ENCODE measurements at regions not wholly inside any gene's neighbourhood (a gene's known extent, or its start where the extent isn't known, plus 50 kb on each side); places are given as distances from the start of the nearest gene placed in this dataset.

DNA sequence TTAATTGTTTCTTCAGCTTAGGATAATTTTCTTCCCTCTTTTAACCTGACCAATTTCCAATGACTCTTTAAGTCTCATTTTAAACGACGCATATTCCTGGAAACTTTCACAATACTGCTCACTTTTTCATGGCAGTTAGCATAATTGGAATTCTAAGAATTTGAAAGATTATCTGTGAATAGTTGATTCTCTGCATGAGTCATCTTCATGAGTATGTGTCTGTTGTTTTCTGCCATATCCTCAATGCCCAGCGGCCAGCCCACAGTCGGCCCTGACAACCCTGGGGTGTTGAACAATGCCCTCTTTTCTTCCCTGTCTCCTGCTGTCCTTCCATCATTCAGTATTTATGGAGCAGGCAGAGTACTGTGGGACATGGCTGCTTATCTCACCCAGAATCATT lies 554.2 kb downstream of the CDH26 start:
- peak; percentile 19 for DNase-seq (ENCODE audit: low read depth)

DNA sequence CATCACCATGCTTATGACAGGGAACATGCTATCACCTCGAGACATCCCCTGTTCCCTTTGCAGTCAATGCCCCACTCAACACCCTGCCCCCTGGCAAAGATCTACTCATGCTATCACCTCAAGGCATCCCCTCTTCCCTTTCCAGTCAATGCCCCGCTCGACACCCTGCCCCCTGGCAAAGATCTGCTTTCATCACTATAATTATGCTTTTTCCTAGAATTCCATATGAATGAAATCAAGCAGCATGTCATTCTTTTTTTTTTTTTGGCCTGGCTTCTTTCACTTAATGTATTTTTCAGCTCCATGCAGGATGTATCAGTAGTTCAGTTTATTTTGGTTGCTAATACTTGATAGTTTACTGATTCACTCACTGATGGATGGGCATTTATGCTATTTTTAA lies 554.9 kb downstream of the CDH26 start:
- no peak for DNase-seq (ENCODE audit: low read depth)

DNA sequence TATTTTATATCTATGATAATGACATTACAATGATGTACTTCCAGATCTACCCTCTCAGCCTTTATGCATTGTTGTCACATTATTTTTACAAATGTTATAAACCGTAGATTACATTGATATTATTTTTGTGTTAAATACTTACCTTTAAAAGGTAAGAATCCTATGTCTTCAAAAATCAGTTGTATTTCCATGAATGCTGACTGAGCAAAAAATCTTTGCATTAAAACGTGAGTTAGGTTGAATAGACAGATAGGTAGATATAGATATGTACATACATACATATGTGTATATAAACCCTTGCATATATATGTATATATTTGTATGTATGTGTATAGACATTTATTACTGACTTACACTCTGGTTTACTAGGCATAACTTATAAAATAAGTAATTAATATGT lies 558.2 kb downstream of the CDH26 start:
- DNase-seq (ENCODE audit: low read depth): no peak

DNA sequence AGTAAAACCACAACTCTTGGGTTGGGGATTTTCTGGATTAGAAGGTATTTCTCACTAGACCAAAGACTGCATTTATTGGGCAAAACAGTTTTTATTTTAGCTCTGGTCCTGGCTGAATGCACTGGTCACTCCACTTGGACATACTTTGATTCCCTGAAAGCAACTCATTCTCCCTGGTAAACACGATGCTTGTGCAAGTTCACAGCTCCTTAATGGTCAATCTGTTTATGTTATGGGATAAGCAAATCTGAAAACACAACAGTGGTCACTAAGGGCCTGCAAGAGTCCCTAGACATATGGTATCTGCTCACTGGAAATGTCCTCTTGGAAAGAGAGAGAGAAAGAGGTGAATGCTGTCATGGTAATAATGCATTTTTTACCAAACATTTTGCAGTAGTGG lies 559.8 kb downstream of the CDH26 start:
- no peak for DNase-seq (ENCODE audit: low read depth)

DNA sequence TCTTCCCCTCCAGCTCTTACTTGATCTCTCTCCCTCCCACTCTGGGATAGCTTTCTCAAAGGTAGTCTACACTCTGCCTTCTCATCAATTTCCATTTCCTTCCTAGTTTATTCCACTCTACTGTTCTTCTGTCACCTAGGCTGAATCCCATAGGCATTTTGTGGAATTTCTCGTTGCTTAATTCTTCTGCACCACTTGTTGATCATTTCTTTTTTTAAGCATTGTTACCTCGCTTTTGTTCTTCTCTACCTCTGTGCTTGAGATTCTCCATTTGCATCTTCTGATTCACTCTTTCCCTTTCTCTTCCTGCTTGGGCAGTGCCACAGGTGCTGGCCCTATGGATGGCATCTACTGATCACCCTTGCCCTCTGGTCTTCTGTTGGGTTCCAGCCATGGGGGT lies 567.2 kb downstream of the CDH26 start:
- no peak for DNase-seq (ENCODE audit: low read depth)

DNA sequence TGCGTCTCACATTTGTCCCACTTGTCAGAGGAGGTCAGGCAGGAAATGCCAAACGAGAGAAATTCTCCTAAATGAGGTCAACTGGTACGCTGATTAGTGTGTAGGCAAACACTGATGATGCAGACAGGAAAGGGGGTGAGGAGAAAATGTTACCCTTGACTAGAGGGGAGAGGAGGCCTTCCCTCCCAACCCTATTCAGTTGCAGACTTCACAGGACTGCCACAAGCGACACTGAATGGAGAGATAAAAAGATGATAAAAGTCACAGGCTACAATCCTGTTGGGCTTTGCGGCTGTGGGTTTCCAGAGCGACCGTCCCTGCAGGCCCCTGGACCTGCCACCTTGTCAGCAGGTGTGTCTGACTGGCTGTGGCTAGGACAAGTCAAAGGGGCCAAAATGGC lies 569.4 kb downstream of the CDH26 start:
- DNase-seq (ENCODE audit: low read depth): no peak

DNA sequence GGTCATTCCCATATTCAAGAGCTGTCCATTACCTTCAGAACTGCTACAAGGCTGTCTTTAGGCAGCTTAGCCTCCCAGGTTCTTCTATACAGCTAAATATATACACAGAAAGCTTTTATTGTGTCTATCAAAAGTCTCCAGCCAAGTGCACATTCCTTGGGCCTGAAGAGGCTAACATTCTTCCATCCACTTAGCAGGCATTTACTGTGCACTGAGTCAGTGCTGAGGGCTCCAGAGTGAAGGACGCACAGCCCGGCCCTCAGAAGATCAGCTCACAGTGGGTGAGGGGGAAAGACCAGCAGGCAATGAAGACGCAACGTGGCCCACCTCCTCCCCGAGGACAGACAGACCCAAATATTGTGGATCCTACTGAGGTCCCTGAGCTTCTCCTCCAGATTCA lies 569.9 kb downstream of the CDH26 start:
- DNase-seq (ENCODE audit: low read depth): no peak

DNA sequence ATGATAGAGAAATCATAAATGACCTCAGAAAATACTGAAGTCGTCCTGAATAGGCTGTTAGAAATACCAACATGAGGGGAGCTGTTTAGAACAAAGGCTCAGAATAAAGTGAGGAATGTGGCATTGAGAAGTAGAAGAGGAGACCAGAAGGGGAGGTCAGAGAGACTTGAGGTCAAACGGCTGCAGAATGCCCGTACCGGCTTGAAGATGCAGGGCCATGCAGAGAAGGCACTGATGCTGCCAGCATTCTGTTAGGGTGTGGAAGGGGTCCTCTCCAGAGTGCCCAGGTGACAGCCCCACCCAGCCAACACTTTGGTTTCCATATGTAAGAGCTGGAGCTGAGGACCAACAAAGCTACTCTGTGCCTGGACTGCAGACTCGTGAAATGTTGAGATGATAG lies 570.9 kb downstream of the CDH26 start:
- no peak for DNase-seq (ENCODE audit: low read depth)

DNA sequence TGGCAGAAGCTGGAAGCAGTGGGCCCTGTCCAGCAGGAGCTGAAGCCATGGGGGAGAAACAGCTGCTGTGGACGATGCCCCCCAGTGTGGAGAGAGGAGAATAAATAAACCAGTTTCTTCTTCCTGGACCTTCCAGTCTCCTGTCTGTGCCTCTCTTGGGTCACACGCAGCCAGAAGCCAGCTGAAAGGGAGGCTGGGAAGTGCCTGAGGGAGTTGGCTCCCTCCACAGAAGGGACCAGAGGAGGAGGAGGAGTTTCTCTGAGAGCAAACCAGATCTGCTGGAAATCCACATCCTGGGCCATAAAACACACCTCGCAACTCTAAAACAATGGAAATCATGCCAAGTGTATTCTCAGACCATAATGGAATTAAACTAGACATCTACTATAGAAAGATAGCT lies 577.0 kb downstream of the CDH26 start:
- DNase-seq (ENCODE audit: low read depth): no peak

DNA sequence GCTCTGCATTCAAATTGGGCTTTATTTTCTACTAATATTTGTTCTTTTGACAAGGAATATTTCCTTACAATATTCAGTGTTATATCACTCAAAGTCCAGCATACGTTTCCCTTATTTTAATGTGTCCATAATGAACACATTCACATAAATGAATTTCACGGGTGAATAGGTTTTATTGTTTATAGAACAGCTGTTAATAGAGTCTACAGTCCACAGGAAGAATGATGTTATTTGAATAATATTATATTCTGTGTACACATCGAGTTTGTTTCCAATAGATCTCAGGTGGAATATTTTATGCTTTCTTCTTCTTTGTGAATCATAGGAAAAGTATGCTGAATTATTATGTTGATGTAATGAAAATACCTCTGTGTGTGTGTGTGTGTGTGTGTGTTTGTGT lies 582.4 kb downstream of the CDH26 start:
- no peak for DNase-seq (ENCODE audit: low read depth)

DNA sequence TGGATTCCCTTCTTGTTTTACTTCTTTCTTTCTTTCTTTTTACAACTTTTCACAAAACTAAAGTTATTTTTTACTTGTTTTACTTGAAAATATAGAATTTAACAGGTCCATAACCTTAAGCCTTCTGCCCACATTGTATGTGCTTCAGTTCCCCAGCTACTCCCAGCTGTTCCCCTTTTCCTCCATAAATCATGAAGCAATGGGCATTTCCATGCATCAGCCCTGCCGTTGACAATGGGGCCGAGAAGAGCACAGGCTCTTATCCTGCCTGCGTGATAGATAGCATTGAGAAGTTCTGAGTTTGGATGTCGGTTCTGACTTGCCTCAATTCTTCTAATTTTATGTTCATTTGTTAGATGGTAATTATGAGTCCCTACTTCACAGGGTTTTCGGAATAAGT lies 583.8 kb downstream of the CDH26 start:
- DNase-seq (ENCODE audit: low read depth): no peak

DNA sequence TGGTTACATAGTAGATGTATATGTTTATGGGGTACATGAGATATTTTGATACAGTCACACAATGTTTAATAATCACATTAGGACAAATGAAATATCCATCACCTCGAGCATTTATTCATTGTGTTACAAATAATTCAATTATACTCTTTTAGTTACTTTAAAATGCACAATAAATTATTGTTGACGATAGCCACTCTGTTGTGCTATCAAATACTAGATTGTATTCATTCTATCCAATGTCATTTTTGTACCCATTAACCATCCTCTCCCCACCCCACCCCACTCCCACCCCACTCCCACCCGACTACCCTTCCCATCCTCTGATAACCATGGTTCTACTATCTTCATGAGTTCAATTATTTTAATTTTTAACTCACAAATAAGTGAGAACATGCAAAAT lies 585.4 kb downstream of the CDH26 start:
- DNase-seq (ENCODE audit: low read depth): no peak

DNA sequence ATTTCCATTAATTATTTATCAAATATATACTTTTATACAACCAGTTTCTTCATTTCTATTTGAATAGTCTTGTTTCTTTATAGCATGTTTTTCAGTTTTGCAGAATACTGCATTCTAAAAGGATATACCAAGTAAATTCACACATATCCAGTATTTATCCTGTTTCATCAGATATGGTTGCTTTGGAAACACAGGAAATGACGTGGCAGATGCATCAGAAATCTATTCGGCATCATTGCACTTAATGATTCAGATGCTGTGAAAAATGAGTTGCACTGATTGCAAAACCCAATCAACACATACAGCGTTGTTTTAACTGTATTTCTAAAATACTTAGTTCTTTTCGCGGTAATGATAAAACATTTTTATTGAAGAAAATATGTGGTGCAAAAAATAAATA lies 594.9 kb downstream of the CDH26 start:
- DNase-seq (ENCODE audit: low read depth): no peak

DNA sequence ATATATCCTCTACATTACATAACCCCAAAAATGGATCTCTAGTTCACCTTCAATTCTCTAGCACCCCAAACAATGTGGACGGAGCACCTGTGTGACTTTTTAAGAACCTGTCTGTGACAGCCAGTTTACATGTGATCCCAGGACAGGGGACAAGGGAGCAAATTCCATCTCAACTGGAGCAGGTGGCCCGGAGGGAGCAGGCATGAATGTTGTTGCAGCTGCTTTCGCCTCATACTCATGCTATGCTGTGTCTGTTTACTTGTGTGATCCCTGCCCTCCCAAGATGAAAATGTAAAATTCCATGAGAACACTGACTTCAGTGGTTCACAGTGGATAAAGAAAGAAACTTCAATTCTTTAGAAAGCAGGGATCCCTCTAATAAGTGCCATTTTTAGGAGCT lies 600.3 kb downstream of the CDH26 start:
- DNase-seq (ENCODE audit: low read depth): no peak

DNA sequence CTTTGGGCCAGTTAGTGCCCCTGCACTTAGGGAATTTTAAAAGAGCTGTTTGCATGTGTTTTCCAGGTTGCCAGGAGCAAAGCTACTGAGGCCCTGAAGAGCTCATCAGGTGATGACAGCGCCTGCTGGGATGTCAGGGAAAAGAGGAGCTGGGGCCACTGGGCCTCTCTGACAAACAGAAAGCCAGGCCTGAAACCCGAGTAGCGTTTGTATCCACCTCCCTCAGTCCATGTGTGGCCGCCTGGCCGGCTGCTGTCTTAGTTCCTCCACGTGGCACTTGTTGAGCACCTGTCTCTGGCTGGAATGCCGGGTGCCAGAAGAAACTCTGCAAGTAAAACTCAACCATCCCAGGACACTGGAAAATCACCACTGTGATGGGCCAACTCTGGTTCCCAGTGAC lies 601.2 kb downstream of the CDH26 start:
- no peak for DNase-seq (ENCODE audit: low read depth)

DNA sequence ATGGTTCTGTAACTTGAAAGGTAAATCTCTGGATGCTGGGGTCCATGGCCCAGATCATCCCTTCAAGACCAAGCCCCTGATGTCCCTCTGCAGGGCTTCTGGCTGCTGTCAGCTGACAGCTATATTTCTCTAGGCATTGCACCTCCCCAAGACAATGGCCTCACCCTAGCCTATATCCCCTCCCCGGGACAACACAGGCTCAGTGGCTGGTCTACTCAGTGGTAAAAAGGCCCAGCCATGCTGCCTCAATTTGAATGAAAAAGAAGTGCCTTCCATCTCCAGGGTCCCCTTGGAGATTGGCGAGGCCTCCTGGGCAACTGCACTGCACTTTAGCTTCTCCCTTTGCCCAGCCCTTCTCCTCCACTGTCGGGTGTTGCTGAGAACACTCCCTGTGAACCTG lies 602.8 kb downstream of the CDH26 start:
- DNase-seq (ENCODE audit: low read depth): no peak

DNA sequence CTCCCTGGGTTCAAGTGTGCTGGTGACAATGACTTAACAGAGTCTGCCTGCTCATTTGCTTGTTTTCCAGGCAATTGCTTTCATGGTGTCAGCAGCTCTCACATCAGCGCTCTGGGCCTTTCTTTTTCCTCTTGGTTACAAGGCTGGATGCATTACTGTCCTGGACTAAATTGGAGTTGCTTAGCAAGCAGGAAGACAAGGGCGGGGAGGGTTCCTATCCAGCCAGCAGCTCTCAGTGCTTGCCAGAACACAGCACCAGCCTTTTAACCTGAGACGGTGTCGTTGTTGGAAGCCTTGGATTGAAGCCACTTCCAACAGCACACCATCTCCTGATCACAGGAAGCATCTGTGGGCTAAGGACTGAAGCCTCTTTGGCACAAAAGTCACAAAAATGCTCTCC lies 606.9 kb downstream of the CDH26 start:
- DNase-seq (ENCODE audit: low read depth): no peak

DNA sequence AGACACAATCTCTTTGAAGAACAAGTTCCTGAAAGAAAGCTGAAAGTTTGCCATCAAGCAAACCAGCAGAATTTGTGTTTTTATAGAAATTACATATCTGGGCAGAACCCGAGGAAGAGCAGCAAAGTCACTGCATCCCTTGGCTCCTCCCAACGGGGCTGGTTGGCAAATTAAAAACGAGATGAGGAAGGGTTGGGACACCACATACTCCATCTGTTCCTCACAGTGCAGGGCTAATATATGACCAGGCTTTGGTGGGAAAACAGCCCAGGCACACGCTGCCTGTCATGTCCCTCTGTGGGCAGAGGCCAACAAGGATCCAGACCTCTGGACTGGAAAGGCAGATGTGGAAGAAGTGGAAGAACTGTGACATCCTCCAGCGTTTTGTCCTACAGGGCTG lies 607.3 kb downstream of the CDH26 start:
- DNase-seq (ENCODE audit: low read depth): no peak

DNA sequence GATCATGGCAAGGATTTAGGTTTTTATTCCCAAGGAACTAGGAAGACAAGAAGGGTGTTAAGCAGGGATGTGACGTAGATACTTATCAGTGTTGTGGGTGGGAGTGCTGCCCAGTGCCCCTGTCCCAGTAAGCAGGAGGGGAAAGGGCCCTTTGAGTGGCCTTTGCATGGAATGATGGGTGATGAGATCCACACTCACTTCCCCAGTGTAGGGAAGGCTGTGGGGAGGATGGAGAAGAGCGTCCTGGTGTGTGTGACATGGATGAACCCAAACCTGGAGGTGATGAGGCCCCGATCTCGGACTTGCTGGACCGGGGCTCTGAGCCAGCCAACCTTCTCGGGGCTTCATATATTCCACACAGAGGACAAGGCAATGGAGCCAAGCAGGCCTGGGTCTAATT lies 610.9 kb downstream of the CDH26 start:
- DNase-seq (ENCODE audit: low read depth): no peak

DNA sequence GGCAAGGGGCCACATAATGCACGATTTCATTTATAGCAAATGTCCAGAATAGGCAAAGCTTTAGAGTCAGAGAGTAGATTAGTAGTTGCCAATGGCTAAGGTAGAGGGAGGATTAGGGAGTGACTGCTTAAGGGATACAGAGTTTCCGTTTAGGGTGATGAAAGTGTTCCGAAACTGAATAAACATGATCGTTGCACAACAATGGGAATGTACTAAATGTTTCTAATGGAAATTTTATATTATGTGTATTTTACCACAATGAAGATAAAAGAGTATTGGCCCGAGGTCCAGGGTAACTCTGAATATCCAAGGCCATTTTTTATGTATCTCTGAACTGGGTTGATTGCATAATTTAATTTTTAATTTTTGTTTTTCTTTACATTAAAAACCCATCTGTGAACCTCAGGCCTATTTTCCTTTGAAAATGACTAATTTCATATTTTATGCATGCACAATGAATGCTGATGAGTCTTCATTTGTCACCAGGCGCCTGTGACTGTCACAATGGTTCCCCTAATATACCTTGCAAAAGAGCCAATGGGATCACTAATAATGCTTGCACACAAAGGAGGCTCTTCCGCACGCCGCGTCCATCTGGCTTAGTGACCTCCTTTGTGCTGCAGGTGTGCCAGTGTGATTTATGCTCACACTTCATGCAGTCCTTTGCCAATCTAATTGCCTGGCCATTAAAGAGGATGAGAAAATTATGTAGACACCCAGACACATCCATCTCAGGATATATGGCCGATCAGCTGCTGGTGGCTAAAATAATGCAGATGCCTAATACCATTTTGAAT lies 612.5 kb downstream of the CDH26 start:
- no peak for DNase-seq (ENCODE audit: low read depth)

DNA sequence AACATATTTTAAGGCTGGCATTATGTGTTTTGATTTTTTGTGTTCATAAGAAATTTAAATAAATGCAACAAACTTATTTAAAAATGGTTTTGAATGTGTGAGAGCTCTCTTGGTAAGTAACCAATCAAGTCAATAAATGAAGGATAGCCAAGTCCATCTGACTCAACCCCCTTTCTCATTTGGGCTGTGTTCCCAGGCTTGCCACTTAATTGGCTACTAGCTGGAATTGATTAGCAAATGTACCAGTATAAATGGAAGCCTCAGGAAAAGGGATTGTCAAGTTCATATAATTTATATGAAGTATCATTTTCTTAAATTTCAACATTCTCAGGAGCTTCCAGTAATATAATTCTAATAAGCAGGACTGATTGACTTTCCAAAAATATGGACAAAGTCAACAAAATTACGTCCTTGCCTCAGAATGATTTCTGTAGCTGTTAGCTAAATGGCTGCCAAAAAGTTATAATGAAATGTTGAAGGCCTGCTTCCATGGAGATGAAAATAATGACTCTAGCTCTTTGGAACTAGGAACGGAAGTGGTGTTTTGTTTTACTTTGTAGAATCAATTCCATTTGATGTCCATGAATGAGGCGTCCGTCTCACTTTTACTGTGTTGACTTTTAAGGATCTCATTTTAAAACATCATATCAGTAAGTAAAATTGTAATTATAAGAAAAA lies 614.9 kb downstream of the CDH26 start:
- DNase-seq (ENCODE audit: low read depth): no peak

DNA sequence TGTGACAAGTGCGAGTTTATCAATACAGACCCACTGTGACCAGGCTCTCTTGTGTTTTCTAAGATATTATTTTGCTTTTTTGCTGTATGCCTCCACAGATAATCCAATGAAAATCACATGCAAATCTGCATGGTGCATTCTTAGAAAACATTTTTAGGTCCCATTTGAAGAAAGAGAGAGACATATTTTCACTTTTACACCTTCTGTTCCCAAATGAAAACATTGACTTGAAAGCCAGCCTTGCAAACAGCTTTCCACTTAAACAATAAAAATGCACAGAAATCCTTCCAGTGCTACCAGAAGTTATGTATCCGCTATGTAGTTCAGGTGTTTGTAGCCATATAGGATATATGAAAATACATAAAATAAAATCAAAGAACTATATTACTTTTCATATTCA lies 618.0 kb downstream of the CDH26 start:
- DNase-seq (ENCODE audit: low read depth): no peak

DNA sequence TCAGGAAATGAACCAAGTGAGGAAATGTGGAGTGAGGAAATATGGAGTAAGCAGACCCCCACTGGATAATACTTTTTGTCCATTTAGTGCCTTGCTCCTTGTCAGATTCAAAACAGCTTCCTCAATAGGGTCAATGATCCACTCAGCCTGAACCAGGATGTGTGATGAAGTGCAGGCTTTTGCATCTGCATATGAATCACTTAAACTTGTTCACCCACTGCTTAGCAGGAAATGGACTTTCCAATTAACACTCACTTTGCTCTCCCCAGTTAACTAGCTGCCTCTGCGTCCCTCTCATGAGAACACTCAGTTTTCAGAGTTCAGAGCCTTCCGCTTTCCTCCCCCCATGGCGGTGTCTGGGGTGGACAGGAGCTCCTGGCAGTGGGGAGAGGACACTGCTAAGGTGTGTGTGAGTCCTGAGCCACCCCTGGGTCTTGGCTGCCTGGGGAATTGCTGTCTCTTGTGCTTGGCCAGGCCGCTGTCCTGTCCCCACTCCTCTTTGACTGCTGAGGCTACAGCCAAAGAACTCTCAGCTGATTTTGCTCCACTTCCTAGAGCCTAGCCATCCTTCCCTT lies 621.8 kb downstream of the CDH26 start:
- DNase-seq (ENCODE audit: low read depth): no peak
